Loucy (cell line): ENCODE measurements at regions not wholly inside any gene's neighbourhood (a gene's known extent, or its start where the extent isn't known, plus 50 kb on each side); places are given as distances from the start of the nearest gene placed in this dataset.

Source experiments
- H2AFZ ChIP-seq: fragments of 200-600 bp; sonication (generic); 2 replicates; pipeline ENCODE4 v1.6.0; 2016; ENCODE audit warnings: antibody characterized with exemption, mild to moderate bottlenecking, low read length, moderate library complexity
- H3F3A ChIP-seq: fragments of 200-600 bp; 2 replicates; pipeline ENCODE4 v1.6.0; 2016; ENCODE audit warnings: antibody characterized with exemption, low read depth, mild to moderate bottlenecking
- H3K27me3 ChIP-seq: fragments of 200-600 bp; sonication (generic); 2 replicates; pipeline ENCODE4 v1.6.1; 2014; ENCODE audit warnings: low read length, mild to moderate bottlenecking; ENCODE audit not compliant: insufficient read depth, poor library complexity, severe bottlenecking
- H3K36me3 ChIP-seq: fragments of 200-600 bp; sonication (generic); 2 replicates; pipeline ENCODE4 v1.6.1; 2016; ENCODE audit warnings: low read length; ENCODE audit not compliant: insufficient read depth
- H3K4me1 ChIP-seq: fragments of 200-600 bp; sonication (generic); 2 replicates; pipeline ENCODE4 v1.5.1; 2014; ENCODE audit warnings: low read length, mild to moderate bottlenecking; ENCODE audit not compliant: insufficient read depth, poor library complexity, severe bottlenecking
- H3K4me2 ChIP-seq: fragments of 200-600 bp; sonication (generic); 2 replicates; pipeline ENCODE4 v1.6.0; 2014; ENCODE audit warnings: antibody characterized with exemption, low read length, low read depth, mild to moderate bottlenecking; ENCODE audit not compliant: poor library complexity, severe bottlenecking
- H3K4me3 ChIP-seq: fragments of 200-600 bp; sonication (generic); 2 replicates; pipeline ENCODE4 v1.5.1; 2014; ENCODE audit warnings: low read length, mild to moderate bottlenecking, mixed read lengths; ENCODE audit not compliant: poor library complexity, severe bottlenecking
- H3K79me2 ChIP-seq: fragments of 200-600 bp; sonication (generic); 2 replicates; pipeline ENCODE4 v1.6.1; 2014; ENCODE audit warnings: low read length; ENCODE audit not compliant: insufficient read depth
- H3K9ac ChIP-seq: fragments of 200-600 bp; sonication (generic); 2 replicates; pipeline ENCODE4 v1.6.0; 2014; ENCODE audit warnings: mild to moderate bottlenecking, low read depth, low read length, moderate library complexity; ENCODE audit not compliant: poor library complexity, severe bottlenecking
- H3K9me2 ChIP-seq: fragments of 200-600 bp; sonication (generic); replicated peaks from 2 replicates; pipeline ENCODE4 v1.6.1; 2016; ENCODE audit warnings: low read depth, low read length, mixed read lengths
- H3K9me3 ChIP-seq: fragments of 200-600 bp; sonication (generic); 2 replicates; pipeline ENCODE4 v1.6.1; 2014; ENCODE audit warnings: mild to moderate bottlenecking, antibody characterized with exemption, low read length, low read depth; ENCODE audit not compliant: insufficient read depth
- H4K20me1 ChIP-seq: fragments of 200-600 bp; sonication (generic); 2 replicates; pipeline ENCODE4 v1.6.0; 2014; ENCODE audit warnings: antibody characterized with exemption, low read length, mild to moderate bottlenecking; ENCODE audit not compliant: insufficient read depth, poor library complexity, severe bottlenecking
- EZH2phosphoT487 ChIP-seq: fragments of 200-600 bp; IDR thresholded peaks from 2 replicates; pipeline ENCODE4 v1.6.1; 2018; ENCODE audit warnings: antibody characterized with exemption, mild to moderate bottlenecking, moderate library complexity, borderline replicate concordance
- TF ChIP-seq, protein P1 (sequence below): fragments of 200-600 bp; sonication (generic); conservative IDR thresholded peaks from 2 replicates; pipeline ENCODE4 v1.5.1; 2014; ENCODE audit warnings: mild to moderate bottlenecking, antibody characterized with exemption, low read length

DNA sequence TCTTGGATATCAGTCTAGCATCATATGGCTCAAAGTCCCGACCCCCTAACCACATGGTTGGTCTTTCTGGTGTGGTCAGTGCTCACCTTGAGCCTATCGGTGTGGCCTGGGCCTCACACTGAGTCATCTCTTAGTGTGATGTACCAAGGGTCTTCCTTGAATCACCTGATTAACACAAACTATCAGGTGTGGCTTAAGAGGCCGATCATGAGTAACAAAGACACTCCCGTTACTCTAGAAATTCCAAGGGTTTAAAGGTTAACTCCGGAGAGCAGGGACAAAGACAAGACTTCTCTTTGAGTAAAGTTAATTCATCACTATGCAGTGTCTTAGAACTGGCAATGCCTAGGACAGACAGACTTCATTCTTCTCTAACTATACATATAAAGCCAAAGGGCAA is 52.3 kb upstream of the ARMC3 start:
- H3F3A ChIP-seq, result no peaks in the 10 kb centered on the region
- no peaks in the 10 kb centered on the region for H3K27me3 ChIP-seq
- no peaks in the 10 kb centered on the region for H3K9me3 ChIP-seq
- no peak overlapping the region for H2AFZ ChIP-seq
- TF ChIP-seq EZH2phosphoT487, result no peak
- TF ChIP-seq, protein P1, sequence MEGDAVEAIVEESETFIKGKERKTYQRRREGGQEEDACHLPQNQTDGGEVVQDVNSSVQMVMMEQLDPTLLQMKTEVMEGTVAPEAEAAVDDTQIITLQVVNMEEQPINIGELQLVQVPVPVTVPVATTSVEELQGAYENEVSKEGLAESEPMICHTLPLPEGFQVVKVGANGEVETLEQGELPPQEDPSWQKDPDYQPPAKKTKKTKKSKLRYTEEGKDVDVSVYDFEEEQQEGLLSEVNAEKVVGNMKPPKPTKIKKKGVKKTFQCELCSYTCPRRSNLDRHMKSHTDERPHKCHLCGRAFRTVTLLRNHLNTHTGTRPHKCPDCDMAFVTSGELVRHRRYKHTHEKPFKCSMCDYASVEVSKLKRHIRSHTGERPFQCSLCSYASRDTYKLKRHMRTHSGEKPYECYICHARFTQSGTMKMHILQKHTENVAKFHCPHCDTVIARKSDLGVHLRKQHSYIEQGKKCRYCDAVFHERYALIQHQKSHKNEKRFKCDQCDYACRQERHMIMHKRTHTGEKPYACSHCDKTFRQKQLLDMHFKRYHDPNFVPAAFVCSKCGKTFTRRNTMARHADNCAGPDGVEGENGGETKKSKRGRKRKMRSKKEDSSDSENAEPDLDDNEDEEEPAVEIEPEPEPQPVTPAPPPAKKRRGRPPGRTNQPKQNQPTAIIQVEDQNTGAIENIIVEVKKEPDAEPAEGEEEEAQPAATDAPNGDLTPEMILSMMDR, result no peak
- no peaks in the 10 kb centered on the region for H4K20me1 ChIP-seq
- H3K9ac ChIP-seq, result no peak overlapping the region
- no peaks in the 10 kb centered on the region for H3K79me2 ChIP-seq
- H3K36me3 ChIP-seq, result no peaks in the 10 kb centered on the region
- no peaks in the 10 kb centered on the region for H3K9me2 ChIP-seq
- H3K4me3 ChIP-seq, result no peak overlapping the region
- H3K4me1 ChIP-seq, result peaks cover 4% of the 10 kb centered on the region
- H3K4me2 ChIP-seq, result no peak overlapping the region

DNA sequence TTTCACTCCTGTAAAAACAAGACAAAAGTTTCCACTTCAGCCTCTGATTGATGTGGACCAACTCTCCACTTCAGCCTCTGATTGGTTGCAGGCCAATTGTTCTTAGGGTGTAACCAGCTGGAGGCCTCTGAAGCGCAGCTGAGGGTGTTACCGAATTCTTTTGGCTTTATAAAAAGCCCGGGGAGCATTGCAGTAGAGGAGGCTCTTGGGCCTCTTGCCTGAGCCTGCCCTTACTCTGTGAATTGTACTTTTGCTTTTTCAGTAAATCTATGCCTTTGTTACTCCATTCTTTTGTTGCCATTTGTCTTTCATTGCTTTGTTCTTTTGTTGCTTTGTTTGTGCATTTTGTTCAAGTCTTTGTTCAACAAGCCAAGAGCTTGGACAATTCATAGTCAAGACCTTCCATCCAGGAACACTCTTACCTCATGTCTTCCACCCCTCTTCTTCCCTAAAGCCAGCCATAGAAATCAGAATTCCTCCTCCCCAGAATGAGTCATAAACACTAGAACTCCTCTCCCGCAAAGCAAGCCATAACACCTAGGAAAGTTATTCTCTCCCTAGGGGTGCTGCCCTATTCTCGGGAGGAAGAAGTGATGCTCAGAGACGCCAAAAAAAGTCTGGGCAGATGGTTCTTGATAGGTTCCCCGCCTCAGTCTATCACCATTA is 53.5 kb upstream of the ARMC3 start:
- Histone ChIP-seq H3K36me3 (no peaks in the 10 kb centered on the region), H3K4me3 (no peak overlapping the region), H2AFZ (no peak overlapping the region), H3K9me2 (no peaks in the 10 kb centered on the region), H3K4me1 (peaks cover 4% of the 10 kb centered on the region), H3K27me3 (no peaks in the 10 kb centered on the region), H4K20me1 (no peaks in the 10 kb centered on the region), H3K9me3 (no peaks in the 10 kb centered on the region), H3K9ac (no peak overlapping the region), H3K79me2 (no peaks in the 10 kb centered on the region), H3K4me2 (no peak overlapping the region), H3F3A (no peaks in the 10 kb centered on the region)
- no peak for TF ChIP-seq EZH2phosphoT487
- TF ChIP-seq, protein P1, result no peak

DNA sequence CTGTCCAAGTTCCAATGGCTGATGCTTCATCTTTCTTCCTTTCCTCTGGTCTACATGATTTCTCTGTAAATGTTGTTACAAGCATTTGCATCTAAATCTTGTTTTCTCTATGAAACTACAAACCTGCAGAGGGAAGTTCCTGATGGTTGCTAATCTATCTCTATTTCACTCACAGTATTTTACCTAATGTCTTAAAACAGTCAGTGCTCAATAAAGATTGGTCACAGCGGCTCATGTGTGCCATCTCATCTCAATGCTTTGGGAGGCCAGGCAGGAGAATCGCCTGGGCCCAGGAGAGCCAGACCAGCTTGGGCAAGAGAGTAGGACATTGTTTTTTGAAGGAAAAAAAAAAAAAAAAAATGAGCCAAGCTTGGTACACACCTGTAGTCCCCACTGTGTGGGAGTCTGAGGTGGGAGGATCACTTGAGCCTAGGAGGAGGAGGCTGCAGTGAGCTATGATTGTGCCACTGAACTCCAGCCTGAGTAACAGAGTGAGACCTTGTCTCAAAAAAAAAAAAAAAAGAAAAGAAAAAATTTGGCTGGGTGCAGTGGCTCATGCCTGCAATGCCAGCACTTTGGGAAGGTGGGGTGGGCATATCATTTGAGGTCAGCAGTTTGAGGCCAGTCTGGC is 71.3 kb upstream of the ARMC3 start:
- Histone ChIP-seq H3K9me2 (no peaks in the 10 kb centered on the region), H3K27me3 (no peaks in the 10 kb centered on the region), H3F3A (no peaks in the 10 kb centered on the region; the same call in 1 of the 2 replicates), H3K9me3 (no peaks in the 10 kb centered on the region), H4K20me1 (no peaks in the 10 kb centered on the region), H2AFZ (no peak overlapping the region), H3K4me2 (no peak overlapping the region), H3K79me2 (no peaks in the 10 kb centered on the region), H3K4me1 (peaks cover 32% of the 10 kb centered on the region), H3K4me3 (no peak overlapping the region), H3K9ac (no peak overlapping the region), H3K36me3 (no peaks in the 10 kb centered on the region)
- TF ChIP-seq EZH2phosphoT487, result no peak
- TF ChIP-seq, protein P1, result no peak
